ENCODE measurements at regions not wholly inside any gene's neighbourhood (a gene's known extent, or its start where the extent isn't known, plus 50 kb on each side); places are given as distances from the start of the nearest gene placed in this dataset.

GRCh38 chr2:8235419-8235818 lies 446.4 kb upstream of the ID2 start:
- TF ChIP-seq CTCF (IDR thresholded peaks at IDR 0.05; ENCODE audit: low read length): no peak
- no peak for TF ChIP-seq EZH2 (optimal IDR thresholded peaks at IDR 0.05; ENCODE audit: low read depth, low read length)
- no peak for TF ChIP-seq EZH2phosphoT487 (IDR thresholded peaks at IDR 0.05; ENCODE audit: low read length)
